Heart right ventricle (tissue), 16 donors: ENCODE measurements at regions not wholly inside any gene's neighbourhood (a gene's known extent, or its start where the extent isn't known, plus 50 kb on each side); places are given as distances from the start of the nearest gene placed in this dataset.
"Not testable (repeated sequence)": the region's sequence is repeated elsewhere in the genome, so short reads cannot be mapped to it uniquely, and the experiment has no call there.

Experiments used
- ATAC-seq, 8 donors: fragments of 200-7000 bp; cut with Tn5 transposase; one replicate each; pipeline ENCODE4 v1.9.1; 2020; ENCODE audit warnings: mild to moderate bottlenecking in 8 of 8, moderate library complexity in 8 of 8, moderate number of reproducible peaks in 1 of 8
- DNase-seq, 2 donors: peaks; one replicate each; pipeline ENCODE4 v3.0.0-alpha.2; 2020
- H3K27ac ChIP-seq, 10 donors: fragments of 200-600 bp; sonication (generic) in 2 of 10; one replicate each; pipeline versions ENCODE4 v1.5.0 to v1.8.0; 2020 to 2022; ENCODE audit warnings: mild to moderate bottlenecking in 3 of 10
- H3K27me3 ChIP-seq, 7 donors: fragments of 200-600 bp; one replicate each; pipeline ENCODE4 v1.8.0; 2021 to 2022; ENCODE audit warnings: mild to moderate bottlenecking in 2 of 7
- H3K36me3 ChIP-seq, 9 donors: fragments of 200-600 bp; sonication (generic) in 1 of 9; one replicate each; pipeline versions ENCODE4 v1.5.0 to v1.8.0; 2020 to 2022; ENCODE audit warnings: mild to moderate bottlenecking in 2 of 9
- H3K4me1 ChIP-seq, 9 donors: fragments of 200-600 bp; sonication (generic) in 1 of 9; one replicate each; pipeline versions ENCODE4 v1.5.0 to v1.8.0; 2020 to 2022; ENCODE audit warnings: mild to moderate bottlenecking in 4 of 9
- H3K4me3 ChIP-seq, 10 donors: fragments of 200-600 bp; sonication (generic) in 2 of 10; one replicate each; pipeline versions ENCODE4 v1.5.0 to v1.8.0; 2020 to 2022; ENCODE audit warnings: mild to moderate bottlenecking in 7 of 10, moderate library complexity in 2 of 10
- H3K9me3 ChIP-seq, 11 donors: fragments of 200-600 bp in 10 of 11; sonication (generic) in 2 of 11; one replicate each; pipeline versions ENCODE4 v1.5.0 to v1.8.0; 2013 to 2022; ENCODE audit warnings: mild to moderate bottlenecking in 2 of 11, control low read depth in 1 of 11, moderate library complexity in 1 of 11
- CTCF ChIP-seq, 9 donors: fragments of 200-600 bp; sonication (generic) in 2 of 9; IDR thresholded peaks; one replicate each; pipeline versions ENCODE4 v1.5.0 to v1.8.0; 2021 to 2022; ENCODE audit warnings: antibody characterized with exemption in 9 of 9, mild to moderate bottlenecking in 5 of 9, moderate library complexity in 1 of 9
- WGBS, 2 donors: extraction: QIAGEN DNeasy Blood & Tissue Kit; methylation state at CpG; one replicate each; pipeline ENCODE4 v1.1.7; 2013; ENCODE audit warnings: inconsistent platforms in 1 of 2; 5-methylcytosine and 5-hydroxymethylcytosine counted together
- intact Hi-C, 10 donors: fragments of 100-400 bp; cut with DNase I; formaldehyde crosslinking; loops; one replicate each; pipeline versions ENCODE4 v1.11.1 to v1.14.2; 2022
- donor health status: Arrhythmogenic right ventricular cardiomyopathy.
- donor health status: ischemic (EF 13 %, LVEDD 7.1; RV severe dilation, severe dysfunction).
- donor health status: healthy with polysubstance abuse.
- donor health status: DM: no; HTN: yes; CAD: no.
- donor health status: DM: no; HTN: no; CAD: no.
- donor health status: ischemic (EF 25% LVEDD 6.9; RV normal size, moderate dysfunction).
- donor health status: ischemic (EF 25% LVEDD 5.7; RV mildly dilated, moderate dysfunction).
- donor health status: healthy.
- donor health status: DM: yes; HTN: yes; CAD: no.
- donor health status: Ischemic cardiomyopathy.
- donor health status: ischemic (EF 35%, LVEDD 5.7; RV mildly dilated, moderate dysfunction).
- donor health status: nonischemic (EF 11% LVEDD 7.7; RV severe dilation, severe dysfunction).
- donor health status: DM: yes; HTN: yes; CAD: no.
- donor health status: PGD.
- donor health status: ischemic (EF 29% LVEDD 5.4; RV normal size, mild dysfunction).
- donor health status: nonischemic (EF 23%, LVEDD 6.1; RV moderate dilation, normal function).

- Histone ChIP-seq H3K36me3 (no peaks in the 10 kb centered on the region), H3K27ac (no peak overlapping the region), H3K27me3 (peaks cover 0 to 42% (median 15%) of the 10 kb centered on the region in 7 donors), H3K9me3 (no peaks in the 10 kb centered on the region), H3K4me3 (no peak overlapping the region), H3K4me1 (no peaks in the 10 kb centered on the region)
- TF ChIP-seq CTCF (IDR thresholded peaks at IDR 0.05), result no peak
- no peak for ATAC-seq
- DNase-seq, result no peak
- intact Hi-C loops, result no loop called here
- WGBS, 2 donors, result 76 to 85% methylated on average over 6 of the region's 6 CpGs
These were observed 873.3 kb upstream of the AUTS2 start for GRCh38 chr7:68724965-68725364.

GRCh38 chr7:68725843-68726785, 872.2 kb upstream of the AUTS2 start:
- Histone ChIP-seq H3K27ac (no peak overlapping the region), H3K36me3 (no peaks in the 10 kb centered on the region), H3K4me1 (no peaks in the 10 kb centered on the region), H3K4me3 (no peak overlapping the region), H3K27me3 (peaks cover 0 to 42% (median 15%) of the 10 kb centered on the region in 7 donors), H3K9me3 (no peaks in the 10 kb centered on the region)
- WGBS, 2 donors, result 89 to 91% methylated on average over 12 of the region's 12 CpGs
- TF ChIP-seq CTCF (IDR thresholded peaks at IDR 0.05), result no peak
- ATAC-seq (no peak), DNase-seq (no peak)
- intact Hi-C loops, result no loop called here

- H3K4me1 ChIP-seq, intact Hi-C loops, DNase-seq, H3K4me3 ChIP-seq, H3K36me3 ChIP-seq, H3K9me3 ChIP-seq, ATAC-seq, H3K27ac ChIP-seq: not testable (repeated sequence)
- 91 to 94% methylated on average over 6 of the region's 6 CpGs for WGBS, 2 donors
- H3K27me3 ChIP-seq, result peaks cover 0 to 43% (median 15%) of the 10 kb centered on the region in 7 donors
These were observed 869.6 kb upstream of the AUTS2 start for GRCh38 chr7:68728720-68729119.

GRCh38 chr7:68729371-68729770, 868.9 kb upstream of the AUTS2 start:
- DNase-seq, result no peak
- 39 to 58% methylated on average over 7 of the region's 7 CpGs for WGBS, 2 donors
- Histone ChIP-seq H3K27me3 (peaks cover 0 to 43% (median 15%) of the 10 kb centered on the region in 7 donors), H3K27ac (no peak overlapping the region), H3K4me3 (no peak overlapping the region), H3K9me3 (no peaks in the 10 kb centered on the region), H3K36me3 (no peaks in the 10 kb centered on the region), H3K4me1 (peaks cover 0 to 10% (median 0%) of the 10 kb centered on the region in 9 donors)
- peak in 1 of 8 donors; percentile 66 for ATAC-seq
- no peak for TF ChIP-seq CTCF (IDR thresholded peaks at IDR 0.05)
- intact Hi-C loops, result no loop called here

GRCh38 chr7:68730194-68730593, 868.1 kb upstream of the AUTS2 start:
- Histone ChIP-seq H3K4me3 (no peak overlapping the region), H3K36me3 (no peaks in the 10 kb centered on the region), H3K9me3 (no peaks in the 10 kb centered on the region), H3K27ac (no peak overlapping the region), H3K27me3 (peaks cover 0 to 43% (median 15%) of the 10 kb centered on the region in 7 donors), H3K4me1 (peaks cover 0 to 10% (median 0%) of the 10 kb centered on the region in 9 donors)
- intact Hi-C loops, result no loop called here
- WGBS, 2 donors, result 82 to 83% methylated on average over 2 of the region's 2 CpGs
- TF ChIP-seq CTCF (IDR thresholded peaks at IDR 0.05), result no peak
- ATAC-seq, result no peak
- no peak for DNase-seq
